OCI-M2 (cell line): ENCODE measurements at regions not wholly inside any gene's neighbourhood (a gene's known extent, or its start where the extent isn't known, plus 50 kb on each side); places are given as distances from the start of the nearest gene placed in this dataset.

Experiments used
- DNase-seq: peaks from one replicate; lab custom pipeline; 2025; ENCODE audit not compliant: unreplicated experiment; lab: John Stamatoyannopoulos, UW

DNA sequence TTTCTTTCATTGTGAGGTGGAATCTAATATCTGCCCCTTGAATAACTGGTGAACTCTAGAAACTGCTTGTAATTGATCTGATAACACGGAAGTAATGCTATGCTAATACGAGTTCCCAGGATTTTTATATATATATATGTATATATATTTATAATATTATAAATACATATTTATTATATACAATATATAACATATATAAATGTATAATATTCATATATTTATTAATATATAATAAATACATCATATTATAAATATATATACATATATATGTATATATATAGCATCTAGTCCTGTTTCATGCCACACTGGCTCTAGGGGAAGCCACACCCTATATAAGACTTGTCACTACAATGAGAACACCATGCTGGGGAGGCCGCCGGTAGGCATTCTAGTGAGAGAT, 156.7 kb upstream of the CDH19 start:
- DNase-seq: no peak

DNA sequence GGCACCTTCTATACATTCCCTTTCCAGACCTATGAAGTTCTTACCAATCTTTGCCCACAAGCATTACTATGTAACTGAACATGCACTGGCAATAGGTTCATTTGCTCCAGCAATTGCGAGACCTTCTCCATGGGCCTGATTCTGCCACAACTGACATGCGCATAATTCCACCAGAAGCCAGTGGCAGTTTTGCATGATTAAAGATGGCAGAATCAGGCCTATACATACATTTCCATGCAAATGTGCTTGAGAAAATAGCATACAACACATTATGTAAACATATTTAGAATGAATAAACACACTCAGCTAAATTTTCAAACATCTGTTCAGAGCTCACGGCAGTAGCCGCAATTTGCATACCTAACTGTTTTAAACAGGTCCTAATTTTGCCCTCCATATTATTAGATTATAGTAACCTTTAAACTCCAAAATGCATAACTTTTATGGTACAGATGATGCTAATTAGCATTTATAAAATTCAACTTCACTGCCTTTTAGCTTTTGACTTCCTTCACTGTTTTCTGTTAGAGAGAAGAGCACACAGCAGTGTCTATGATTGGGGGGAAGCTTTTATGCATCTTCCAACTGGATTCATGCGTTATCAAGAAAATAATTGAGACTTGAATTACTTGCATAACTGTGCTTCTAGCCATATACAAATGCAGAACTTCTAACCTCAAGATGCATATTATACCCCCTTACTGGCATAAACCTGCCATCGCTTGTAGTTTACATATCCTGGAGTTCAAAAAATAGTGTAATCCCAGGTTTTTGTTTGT, 155.3 kb upstream of the CDH19 start:
- no peak for DNase-seq

DNA sequence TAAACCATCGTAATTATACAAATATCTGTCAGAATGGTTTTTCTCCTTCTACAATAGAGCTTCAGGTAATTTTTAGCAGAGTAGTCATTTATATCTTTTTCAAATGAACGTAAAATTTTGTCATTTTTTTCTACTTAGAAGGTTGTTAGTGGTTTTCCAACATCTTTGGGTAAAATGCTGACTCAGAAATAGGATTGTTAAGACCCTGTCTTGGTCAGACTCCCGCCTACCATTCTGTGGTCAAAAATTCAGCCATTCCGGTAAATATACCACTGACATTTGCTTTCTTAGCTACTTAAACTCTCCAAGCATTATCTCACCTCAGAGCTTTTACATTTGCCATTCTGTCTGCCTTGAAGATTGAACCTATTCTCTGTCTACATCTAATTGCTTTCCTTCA, 154.1 kb upstream of the CDH19 start:
- no peak for DNase-seq

DNA sequence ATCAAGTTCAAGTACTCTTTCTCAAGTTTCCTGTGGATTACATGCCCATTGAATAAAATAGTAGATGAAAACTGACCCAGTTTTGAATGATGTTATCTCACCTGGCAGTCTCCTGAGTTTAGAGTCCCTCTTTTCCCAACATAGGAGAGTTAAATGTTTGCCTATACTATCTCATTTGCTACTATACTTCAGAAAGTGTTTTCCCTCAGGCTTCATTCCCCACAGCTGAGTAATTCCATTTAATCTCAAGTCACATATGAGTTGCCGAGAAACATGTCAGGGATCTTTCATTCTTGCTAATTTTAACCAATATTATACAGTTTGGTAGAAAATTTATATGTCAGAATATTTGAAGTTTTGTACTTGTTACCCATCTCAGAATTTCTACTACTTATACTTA, 150.4 kb upstream of the CDH19 start:
- no peak for DNase-seq

DNA sequence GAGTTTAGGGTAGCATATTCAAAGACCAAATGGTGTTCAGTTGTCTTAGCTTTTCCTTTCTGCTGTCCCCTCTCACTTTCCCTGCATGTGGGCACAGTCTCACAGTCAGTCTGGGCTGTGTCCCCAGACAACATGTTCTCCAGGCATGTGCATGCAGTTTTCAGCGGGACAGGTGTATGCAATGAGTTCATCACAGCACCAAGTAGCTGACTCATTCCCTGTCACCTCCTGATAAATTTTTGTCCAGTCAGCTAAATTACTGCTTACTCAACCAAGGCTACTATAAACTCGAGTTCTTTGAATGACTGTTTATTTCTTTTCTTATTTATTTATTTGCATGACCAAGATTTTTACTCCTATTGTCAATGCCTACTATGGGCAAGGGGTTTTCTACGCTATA, 148.8 kb upstream of the CDH19 start:
- no peak for DNase-seq

DNA sequence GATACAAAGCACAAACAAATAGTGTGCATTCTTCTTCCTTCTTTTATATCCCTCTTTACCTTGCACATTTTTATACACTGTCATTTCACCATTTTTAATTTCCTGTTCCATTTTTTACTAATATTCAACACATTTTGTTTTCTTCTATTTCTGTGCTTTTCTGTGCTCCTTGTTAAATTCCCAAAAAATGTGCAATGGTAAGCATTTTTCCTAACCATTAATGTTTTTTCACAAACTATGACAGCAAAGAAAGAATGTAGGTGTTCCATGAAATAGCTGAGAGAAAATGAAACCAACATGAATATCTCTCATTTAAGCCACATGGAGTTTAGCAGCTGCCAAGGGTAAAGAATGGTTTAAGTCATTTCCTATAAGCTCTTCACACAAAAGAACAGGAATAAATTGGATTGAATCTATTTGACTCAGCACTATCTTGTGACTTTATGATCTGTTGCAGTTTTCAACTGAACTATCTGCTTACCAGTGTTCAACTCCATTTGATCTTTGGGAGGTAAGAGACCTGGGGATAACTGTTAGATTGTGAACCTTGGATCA, 145.7 kb upstream of the CDH19 start:
- DNase-seq: no peak

DNA sequence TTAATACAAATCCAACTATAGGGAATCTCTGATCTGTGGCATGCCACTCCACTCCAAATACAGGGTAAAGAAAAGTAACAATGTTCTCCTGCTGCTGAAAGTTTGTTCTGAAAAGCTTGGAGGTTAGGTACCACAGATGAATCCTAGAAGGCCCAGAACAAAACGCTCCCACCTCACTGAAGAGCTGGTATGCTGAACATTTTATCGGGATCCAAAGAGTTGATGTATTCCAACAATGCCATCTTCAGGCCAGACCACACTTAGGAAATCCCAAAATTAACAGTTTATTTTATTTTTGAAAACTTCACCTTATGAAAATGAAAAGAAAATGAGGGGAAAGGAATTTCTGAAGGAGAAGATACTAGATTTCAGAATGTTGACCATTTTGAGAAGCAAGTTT, 145.1 kb upstream of the CDH19 start:
- no peak for DNase-seq

DNA sequence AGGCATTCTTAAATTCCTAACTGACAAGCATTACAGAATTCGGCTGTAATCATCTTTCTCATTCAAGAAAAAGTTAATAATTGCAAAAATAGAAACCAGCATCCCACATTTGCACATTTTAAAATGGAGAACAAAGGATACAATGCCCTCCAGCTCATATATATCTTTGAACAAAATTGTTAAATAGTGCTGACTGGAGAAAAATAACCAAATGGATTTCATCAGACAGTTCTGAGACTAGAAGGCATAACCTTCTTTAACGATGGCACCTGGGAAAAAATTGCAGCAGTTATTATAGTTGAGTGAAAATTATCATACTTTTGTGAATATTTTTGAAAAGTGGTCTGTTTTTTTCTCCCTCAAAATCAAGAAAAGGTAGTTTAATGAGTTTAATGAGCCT, 138.9 kb upstream of the CDH19 start:
- DNase-seq: no peak

DNA sequence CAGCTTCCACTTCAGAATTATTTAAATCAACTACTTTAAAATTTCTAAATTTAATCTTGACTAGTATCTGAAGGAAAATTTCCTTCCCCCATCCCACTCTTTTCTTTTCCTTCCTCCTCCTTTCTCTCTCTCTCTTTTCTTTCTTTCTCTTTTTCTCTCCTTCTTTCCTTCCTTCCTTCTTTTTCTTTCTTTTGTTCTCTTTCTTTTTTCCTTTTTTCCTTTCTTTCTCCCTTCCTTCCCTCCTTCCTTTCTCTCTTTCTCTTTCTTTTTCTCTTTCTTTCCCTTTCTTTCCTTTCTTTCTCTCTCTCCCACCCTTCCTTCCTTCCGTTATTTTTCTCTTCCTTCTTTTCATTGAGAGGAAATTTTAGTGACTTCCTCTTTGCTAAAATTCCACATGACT, 132.0 kb upstream of the CDH19 start:
- DNase-seq: no peak

DNA sequence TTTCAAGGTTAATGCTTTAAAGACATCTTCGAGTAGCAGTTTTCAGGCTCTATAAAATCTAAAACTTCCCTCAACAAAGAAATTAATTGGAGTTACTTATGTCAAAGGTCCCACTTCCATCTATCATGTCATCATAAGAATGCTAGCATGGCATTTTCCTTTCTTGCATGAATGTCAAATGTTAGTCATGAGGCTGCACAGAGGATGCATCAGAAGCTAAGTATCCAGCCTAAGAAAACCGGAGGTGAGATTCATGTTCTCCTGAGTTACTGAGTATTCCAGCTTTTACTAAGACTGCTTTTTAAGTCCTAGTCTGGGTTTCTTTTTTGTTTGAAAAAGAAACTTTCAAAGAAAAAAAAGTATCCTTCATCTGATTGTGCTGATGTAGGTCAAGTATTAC, 130.6 kb upstream of the CDH19 start:
- DNase-seq: no peak

DNA sequence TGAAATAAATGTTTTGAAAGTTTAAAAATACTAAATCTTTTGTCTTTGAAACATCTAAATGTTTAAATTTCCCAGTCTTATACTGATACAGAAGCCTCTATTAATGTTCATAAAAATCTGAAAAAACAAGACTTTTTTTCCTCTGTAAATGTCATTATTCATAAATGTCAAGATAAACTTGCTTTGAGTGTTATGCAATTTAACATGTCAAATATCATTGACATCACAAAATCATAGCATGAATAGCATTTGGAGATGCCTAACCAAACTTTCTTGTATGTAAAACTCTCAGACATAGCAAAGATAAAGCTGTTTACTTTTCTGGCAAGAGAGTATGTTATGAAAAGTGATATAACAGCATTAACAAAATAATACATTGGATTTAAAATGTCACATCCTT, 128.0 kb upstream of the CDH19 start:
- no peak for DNase-seq

DNA sequence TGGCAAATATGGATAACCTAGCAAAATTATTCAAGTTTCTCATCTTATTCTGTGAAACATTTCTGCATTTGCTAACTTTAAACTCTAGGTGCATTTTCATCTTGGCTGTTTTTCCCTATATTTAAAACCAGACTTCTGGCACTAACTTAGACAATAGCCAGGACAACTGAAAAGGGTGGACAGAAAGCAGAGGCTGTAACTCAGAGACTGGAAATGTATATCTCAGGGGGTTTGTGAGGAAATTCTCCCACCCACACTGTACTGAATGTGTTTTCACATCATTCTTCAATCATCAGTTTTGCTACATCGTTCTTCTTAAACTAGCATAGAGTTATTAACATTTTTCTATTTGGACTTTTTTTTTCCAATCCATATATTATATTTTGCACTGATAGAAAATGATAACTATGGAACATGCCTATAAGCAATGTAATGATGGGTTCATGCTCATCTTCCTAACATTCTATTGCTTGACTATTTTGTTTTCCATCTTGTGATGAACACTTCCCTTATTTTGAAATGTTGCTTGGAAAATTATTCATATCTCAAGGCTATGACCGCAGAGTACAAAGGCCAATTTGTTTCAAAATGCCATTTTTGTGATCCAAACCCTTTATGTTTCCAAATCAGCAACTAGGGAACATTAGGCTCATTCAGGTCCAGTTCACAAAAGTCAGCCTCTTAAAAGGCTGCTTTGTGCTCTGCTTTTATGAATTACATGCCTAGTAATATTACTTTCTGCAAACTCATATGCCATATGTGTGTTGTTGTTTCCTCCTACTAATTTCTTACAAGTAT, 125.8 kb upstream of the CDH19 start:
- no peak for DNase-seq

DNA sequence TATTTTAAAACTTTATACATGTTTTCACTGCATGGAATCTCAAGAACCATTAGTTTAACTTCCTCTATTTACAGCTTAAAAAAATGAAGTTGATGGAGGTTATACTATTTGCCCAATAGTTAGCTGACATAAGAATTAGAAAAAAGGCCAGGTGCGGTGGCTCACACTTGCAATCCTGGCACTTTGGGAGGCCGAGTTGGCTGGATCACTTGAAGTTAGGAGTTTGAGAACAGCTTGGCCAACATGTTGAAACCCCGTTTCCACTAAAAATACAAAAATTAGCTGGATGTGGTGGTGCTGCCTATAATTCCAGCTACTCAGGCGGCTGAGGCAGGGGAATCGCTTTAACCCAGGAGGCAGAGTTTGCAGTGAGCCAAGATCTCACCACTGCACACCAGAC, 125.1 kb upstream of the CDH19 start:
- DNase-seq: no peak

DNA sequence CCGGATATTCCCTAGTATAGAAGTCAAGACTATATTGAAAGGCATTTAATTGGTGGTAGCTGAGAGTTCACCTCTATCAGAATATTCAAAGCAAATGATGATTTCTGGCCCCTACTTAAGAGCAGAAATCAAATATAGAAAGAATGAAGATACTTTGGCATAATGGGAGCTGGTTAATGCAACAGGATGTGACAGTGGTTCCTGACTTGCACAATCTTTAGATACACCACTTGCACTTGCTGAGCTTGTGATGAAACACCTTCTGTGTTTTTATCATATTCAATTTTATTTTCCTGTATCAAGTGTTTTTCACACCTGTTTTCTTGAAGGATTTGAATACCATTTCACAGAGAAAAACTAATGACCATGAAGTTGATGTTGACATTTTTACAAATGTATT, 124.1 kb upstream of the CDH19 start:
- no peak for DNase-seq

DNA sequence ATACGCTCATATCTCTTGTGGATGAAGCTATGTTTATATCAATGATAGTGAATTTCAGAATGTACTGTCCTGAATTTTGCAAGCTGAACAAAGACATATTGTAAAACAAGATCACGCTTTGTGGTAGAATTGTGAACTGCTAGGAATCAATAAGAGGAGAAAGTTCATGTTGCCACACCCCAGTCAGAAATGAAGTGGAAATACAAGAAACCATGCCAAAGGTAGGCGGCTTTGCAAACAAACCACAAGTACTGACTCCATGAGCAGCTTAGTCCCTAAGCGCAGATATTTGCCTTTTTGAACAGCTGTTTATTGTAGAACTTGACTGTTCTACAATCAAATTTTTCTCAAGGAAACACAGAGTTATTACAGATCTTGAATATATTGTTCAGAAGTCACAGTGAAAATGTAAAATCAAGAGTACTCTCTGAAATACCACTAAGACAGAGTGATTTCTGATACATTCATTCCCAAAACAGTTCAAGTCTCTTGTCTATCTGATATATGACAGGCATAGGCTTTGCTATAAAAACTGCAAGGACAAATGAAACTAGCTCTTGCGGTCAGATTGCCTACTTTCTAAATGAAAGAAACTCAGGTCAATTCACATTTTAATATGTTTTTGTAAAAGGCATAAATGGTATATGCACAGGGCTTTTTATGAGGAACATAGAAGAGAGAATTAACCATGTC, 120.9 kb upstream of the CDH19 start:
- no peak for DNase-seq

DNA sequence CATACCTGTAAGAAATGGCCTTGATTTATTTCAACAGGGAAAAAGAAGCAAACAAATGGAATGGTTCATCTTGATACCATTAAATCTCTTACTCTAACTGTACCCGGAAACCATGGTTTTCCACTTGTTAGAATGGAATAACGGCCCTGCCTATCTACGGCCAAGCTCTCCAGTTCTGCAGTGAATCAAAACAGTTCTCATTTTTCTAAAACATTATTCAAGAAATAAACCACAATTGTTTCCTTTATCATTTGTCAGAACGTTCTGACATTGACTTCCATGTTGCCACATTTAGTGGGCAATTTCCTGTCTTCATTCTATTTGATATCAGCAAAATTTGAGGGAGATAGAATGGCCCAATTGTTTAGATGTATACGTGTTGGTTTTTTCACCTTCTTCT, 118.8 kb upstream of the CDH19 start:
- no peak for DNase-seq

DNA sequence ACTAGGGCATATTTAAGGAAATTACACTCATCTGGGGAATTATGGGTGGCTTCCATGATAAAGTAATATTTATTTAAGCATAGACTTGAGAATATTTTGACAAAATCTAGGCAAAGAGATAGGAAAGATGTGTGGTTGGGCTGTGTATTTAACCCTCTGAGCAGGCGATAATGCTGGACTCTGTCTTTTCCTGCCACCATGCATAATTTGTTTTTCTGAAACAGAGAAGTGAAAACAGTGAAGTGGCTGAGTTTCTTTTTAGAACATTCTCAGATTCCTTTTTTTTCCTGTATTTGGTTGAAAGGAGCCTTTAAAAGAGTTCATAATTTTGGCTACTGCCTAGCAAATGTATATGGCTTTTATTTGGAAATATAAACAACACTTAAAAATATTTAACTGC, 104.8 kb upstream of the CDH19 start:
- no peak for DNase-seq

DNA sequence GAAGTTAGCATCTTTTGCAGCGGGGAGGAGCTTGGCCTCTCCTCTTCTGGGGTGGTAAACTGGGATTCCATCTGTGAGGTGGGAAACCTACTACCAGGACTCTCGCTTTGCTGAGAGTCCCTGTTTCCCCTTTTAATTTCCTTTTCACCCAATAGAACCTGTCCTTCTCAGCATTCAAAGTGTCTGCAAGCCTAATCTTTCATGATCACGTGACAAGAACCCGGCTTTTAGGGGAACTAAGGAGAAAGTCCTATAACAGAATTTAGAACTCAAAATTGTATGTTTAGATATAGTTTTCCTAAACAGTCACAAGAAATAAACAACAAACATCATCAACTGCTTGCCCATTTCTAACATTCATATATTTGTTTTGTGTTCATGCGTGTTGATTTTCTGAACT, 103.6 kb upstream of the CDH19 start:
- DNase-seq: no peak

DNA sequence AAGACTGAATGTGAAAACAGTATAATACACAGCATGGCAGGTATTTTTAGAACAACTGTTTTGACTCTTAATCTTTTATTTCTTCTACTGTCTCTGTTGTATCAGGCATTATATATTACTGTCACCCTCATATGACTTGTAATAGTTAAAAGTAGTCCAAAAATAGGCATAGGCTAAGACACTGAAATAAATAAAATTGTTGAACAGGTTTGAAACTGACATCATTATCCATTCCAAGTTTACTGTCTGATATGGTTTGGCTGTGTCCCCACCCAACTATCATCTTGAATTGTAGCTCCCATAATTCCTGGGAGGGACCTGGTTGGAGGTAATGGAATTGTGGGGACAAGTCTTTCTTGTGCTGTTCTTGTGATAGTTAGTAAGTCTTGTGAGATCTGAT, 91.4 kb upstream of the CDH19 start:
- no peak for DNase-seq

DNA sequence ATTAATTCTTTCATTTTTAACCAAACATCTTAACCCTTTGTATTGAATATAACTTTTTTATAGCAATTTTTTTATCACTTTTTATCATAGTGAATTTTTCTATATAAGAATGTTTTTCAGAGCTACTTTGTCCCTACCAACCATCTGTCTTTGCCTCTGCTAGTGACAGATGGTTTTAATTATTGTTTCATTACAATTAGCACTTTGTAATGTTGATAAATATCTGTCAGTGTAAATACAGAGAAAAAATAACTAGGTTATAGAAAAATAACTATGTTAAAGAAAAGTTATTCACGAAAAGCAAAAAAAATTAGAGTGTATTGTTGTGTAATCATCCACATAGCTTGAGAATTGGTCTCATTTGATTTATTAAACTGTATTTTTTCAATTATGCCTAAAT, 91.0 kb upstream of the CDH19 start:
- no peak for DNase-seq

DNA sequence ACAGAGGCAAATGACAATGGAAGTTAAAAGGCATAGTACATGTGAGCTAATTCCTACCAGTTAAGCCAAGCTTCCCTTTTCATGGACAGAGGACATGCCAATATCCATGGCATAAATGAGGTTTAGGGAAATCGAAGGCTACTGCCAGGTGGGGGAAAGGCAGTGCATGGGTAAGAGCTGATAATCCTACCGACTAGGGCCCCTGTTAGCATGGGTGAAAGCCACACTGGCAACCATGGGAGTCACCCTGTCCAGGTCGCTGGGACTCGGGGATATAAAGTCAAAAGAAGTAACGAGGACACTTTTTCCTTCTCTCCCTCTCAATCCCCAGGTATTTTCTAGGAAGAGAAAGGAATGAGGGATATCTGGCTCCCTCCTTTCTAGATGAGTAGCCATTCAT, 83.7 kb upstream of the CDH19 start:
- DNase-seq: no peak

DNA sequence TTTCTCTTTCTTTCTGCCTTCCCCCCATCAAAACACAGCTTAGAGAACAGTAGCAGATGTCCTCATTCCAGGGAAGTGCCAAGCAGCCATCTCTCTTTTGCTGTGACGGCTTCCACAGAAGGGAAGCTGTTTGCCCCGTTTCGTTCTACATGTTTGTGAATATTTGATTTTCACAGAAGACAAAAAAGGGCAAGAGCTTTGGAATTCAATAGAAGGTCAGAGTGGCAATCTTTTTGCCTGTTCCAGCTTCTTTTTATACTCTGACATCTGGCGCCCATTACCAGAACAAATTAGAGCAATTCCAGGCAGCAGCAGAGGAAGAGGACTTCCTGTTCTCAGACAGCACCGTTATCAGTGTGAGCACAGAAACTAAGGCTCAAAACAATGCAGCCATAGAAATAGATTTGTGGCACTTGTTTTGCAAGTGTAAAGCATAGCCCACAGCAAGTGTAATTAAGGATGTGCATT, 79.0 kb upstream of the CDH19 start:
- DNase-seq: no peak
